ENCODE measurements at regions not wholly inside any gene's neighbourhood (a gene's known extent, or its start where the extent isn't known, plus 50 kb on each side); places are given as distances from the start of the nearest gene placed in this dataset.

GRCh38 chrX:124717537-124717936 lies 371.2 kb downstream of the SH2D1A start:
- DNase-seq (no peak), ATAC-seq (no peak)
- no peaks in the 10 kb centered on the region for H3K9me3 ChIP-seq
- no peaks in the 10 kb centered on the region for H3K36me3 ChIP-seq
- no peak for TF ChIP-seq POLR2A (IDR thresholded peaks at IDR 0.05)
- TF ChIP-seq CTCF (IDR thresholded peaks at IDR 0.05) = no peak
- H3K4me3 ChIP-seq = no peak overlapping the region
- H3K4me1 ChIP-seq = no peaks in the 10 kb centered on the region
- WGBS, 4 donors = 45 to 84% (median 69%) methylated on average over 1 of the region's 1 CpG
- H3K27ac ChIP-seq = no peak overlapping the region
- intact Hi-C loops (cut with DNase I) = no loop called here
- no peaks in the 10 kb centered on the region for H3K27me3 ChIP-seq

GRCh38 chrX:124719060-124719459 lies 372.7 kb downstream of the SH2D1A start:
- Histone ChIP-seq H3K9me3 (no peaks in the 10 kb centered on the region), H3K36me3 (no peaks in the 10 kb centered on the region), H3K27me3 (no peaks in the 10 kb centered on the region), H3K4me1 (no peaks in the 10 kb centered on the region), H3K27ac (no peak overlapping the region), H3K4me3 (no peak overlapping the region)
- WGBS, 4 donors = 25 to 62% (median 50%) methylated on average over 2 of the region's 2 CpGs
- TF ChIP-seq CTCF (IDR thresholded peaks at IDR 0.05) (no peak), POLR2A (IDR thresholded peaks at IDR 0.05) (no peak)
- DNase-seq (no peak), ATAC-seq (no peak)
- intact Hi-C loops (cut with DNase I) = no loop called here

GRCh38 chrX:124720532-124720931 lies 374.2 kb downstream of the SH2D1A start:
- H3K27me3 ChIP-seq = no peaks in the 10 kb centered on the region
- no peak for ATAC-seq
- TF ChIP-seq CTCF (IDR thresholded peaks at IDR 0.05) (no peak), POLR2A (IDR thresholded peaks at IDR 0.05) (no peak)
- no peaks in the 10 kb centered on the region for H3K36me3 ChIP-seq
- WGBS, 4 donors = 89 to 94% (median 92%) methylated on average over 2 of the region's 2 CpGs
- no peak overlapping the region for H3K4me3 ChIP-seq
- H3K27ac ChIP-seq = no peak overlapping the region
- H3K4me1 ChIP-seq = no peaks in the 10 kb centered on the region
- H3K9me3 ChIP-seq = no peaks in the 10 kb centered on the region
- no peak for DNase-seq
- intact Hi-C loops (cut with DNase I) = no loop called here

- no peaks in the 10 kb centered on the region for H3K27me3 ChIP-seq
- 36 to 61% (median 54%) methylated on average over 1 of the region's 1 CpG for WGBS, 4 donors
- H3K9me3 ChIP-seq = no peaks in the 10 kb centered on the region
- intact Hi-C loops (cut with DNase I) = no loop called here
- TF ChIP-seq CTCF (IDR thresholded peaks at IDR 0.05) (no peak), POLR2A (IDR thresholded peaks at IDR 0.05) (no peak)
- H3K4me1 ChIP-seq = no peaks in the 10 kb centered on the region
- ATAC-seq (no peak), DNase-seq (no peak)
- H3K4me3 ChIP-seq = no peak overlapping the region
- H3K27ac ChIP-seq = no peak overlapping the region
- no peaks in the 10 kb centered on the region for H3K36me3 ChIP-seq
These were observed 379.1 kb downstream of the SH2D1A start for GRCh38 chrX:124725502-124725901.

Data from heart left ventricle (tissue), 16 donors.